HG02588 (cell line): ENCODE measurements at regions not wholly inside any gene's neighbourhood (a gene's known extent, or its start where the extent isn't known, plus 50 kb on each side); places are given as distances from the start of the nearest gene placed in this dataset.

Source experiments
- ATAC-seq: cut with Tn5 transposase; IDR thresholded peaks from one replicate; pipeline ENCODE4 v1.9.1; 2021; ENCODE audit warnings: mild to moderate bottlenecking, moderate library complexity; ENCODE audit not compliant: unreplicated experiment

- no peak for ATAC-seq
Observed at GRCh38 chr16:13550254-13550653, 369.7 kb upstream of the ERCC4 start.

- no peak for ATAC-seq
Observed at GRCh38 chr16:13552062-13552959, 367.6 kb upstream of the ERCC4 start.

- ATAC-seq: no peak
Observed at GRCh38 chr16:13552960-13553257, 367.0 kb upstream of the ERCC4 start.

GRCh38 chr16:13553453-13553985 is 366.4 kb upstream of the ERCC4 start:
- ATAC-seq: no peak

GRCh38 chr16:13554005-13554404 is 365.9 kb upstream of the ERCC4 start:
- ATAC-seq: no peak

- ATAC-seq: no peak
Observed at GRCh38 chr16:13554643-13555042, 365.3 kb upstream of the ERCC4 start.

- ATAC-seq: no peak
Observed at GRCh38 chr16:13557418-13557817, 362.5 kb upstream of the ERCC4 start.

GRCh38 chr16:13558752-13559151 is 361.2 kb upstream of the ERCC4 start:
- no peak for ATAC-seq

- ATAC-seq: no peak
Observed at GRCh38 chr16:13559624-13560023, 360.3 kb upstream of the ERCC4 start.

GRCh38 chr16:13560151-13560550 is 359.8 kb upstream of the ERCC4 start:
- ATAC-seq: no peak

GRCh38 chr16:13561291-13562070 is 358.5 kb upstream of the ERCC4 start:
- no peak for ATAC-seq

GRCh38 chr16:13568803-13569202 is 351.2 kb upstream of the ERCC4 start:
- ATAC-seq: no peak

GRCh38 chr16:13569986-13570385 is 350.0 kb upstream of the ERCC4 start:
- no peak for ATAC-seq

- ATAC-seq: no peak
Observed at GRCh38 chr16:13571036-13571435, 348.9 kb upstream of the ERCC4 start.

GRCh38 chr16:13573903-13574302 is 346.1 kb upstream of the ERCC4 start:
- ATAC-seq: no peak

GRCh38 chr16:13586051-13586450 is 333.9 kb upstream of the ERCC4 start:
- no peak for ATAC-seq

GRCh38 chr16:13587181-13587580 is 332.8 kb upstream of the ERCC4 start:
- no peak for ATAC-seq

GRCh38 chr16:13594823-13595222 is 325.1 kb upstream of the ERCC4 start:
- ATAC-seq: no peak

GRCh38 chr16:13606804-13607203 is 313.1 kb upstream of the ERCC4 start:
- no peak for ATAC-seq

- no peak for ATAC-seq
Observed at GRCh38 chr16:13607289-13607688, 312.7 kb upstream of the ERCC4 start.

GRCh38 chr16:13611596-13611995 is 308.4 kb upstream of the ERCC4 start:
- no peak for ATAC-seq

- no peak for ATAC-seq
Observed at GRCh38 chr16:13612623-13613022, 307.3 kb upstream of the ERCC4 start.
